ENCODE measurements at regions not wholly inside any gene's neighbourhood (a gene's known extent, or its start where the extent isn't known, plus 50 kb on each side); places are given as distances from the start of the nearest gene placed in this dataset.

- Mint-ChIP-seq H3K4me3 (ENCODE audit: low read depth) (no peak overlapping the region), H3K4me1 (ENCODE audit: low read depth) (peaks cover 3% of the 10 kb centered on the region), H3K9me3 (ENCODE audit: low read depth) (no peaks in the 10 kb centered on the region), H3K27ac (no peak overlapping the region), H3K27me3 (peaks cover 7% of the 10 kb centered on the region), H3K36me3 (ENCODE audit: insufficient read depth) (no peaks in the 10 kb centered on the region)
- DNase-seq (ENCODE audit: low spot score, unreplicated experiment), result no peak
- TF ChIP-seq, protein P1, sequence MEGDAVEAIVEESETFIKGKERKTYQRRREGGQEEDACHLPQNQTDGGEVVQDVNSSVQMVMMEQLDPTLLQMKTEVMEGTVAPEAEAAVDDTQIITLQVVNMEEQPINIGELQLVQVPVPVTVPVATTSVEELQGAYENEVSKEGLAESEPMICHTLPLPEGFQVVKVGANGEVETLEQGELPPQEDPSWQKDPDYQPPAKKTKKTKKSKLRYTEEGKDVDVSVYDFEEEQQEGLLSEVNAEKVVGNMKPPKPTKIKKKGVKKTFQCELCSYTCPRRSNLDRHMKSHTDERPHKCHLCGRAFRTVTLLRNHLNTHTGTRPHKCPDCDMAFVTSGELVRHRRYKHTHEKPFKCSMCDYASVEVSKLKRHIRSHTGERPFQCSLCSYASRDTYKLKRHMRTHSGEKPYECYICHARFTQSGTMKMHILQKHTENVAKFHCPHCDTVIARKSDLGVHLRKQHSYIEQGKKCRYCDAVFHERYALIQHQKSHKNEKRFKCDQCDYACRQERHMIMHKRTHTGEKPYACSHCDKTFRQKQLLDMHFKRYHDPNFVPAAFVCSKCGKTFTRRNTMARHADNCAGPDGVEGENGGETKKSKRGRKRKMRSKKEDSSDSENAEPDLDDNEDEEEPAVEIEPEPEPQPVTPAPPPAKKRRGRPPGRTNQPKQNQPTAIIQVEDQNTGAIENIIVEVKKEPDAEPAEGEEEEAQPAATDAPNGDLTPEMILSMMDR (IDR thresholded peaks at IDR 0.05; ENCODE audit: unreplicated experiment), result no peak
Measured at GRCh38 chr5:167554564-167555290, 736.7 kb upstream of the WWC1 start.

- Mint-ChIP-seq H3K9me3 (ENCODE audit: low read depth) (no peaks in the 10 kb centered on the region), H3K27me3 (peaks cover 6% of the 10 kb centered on the region), H3K36me3 (ENCODE audit: insufficient read depth) (no peaks in the 10 kb centered on the region), H3K27ac (no peak overlapping the region), H3K4me1 (ENCODE audit: low read depth) (peaks cover 3% of the 10 kb centered on the region), H3K4me3 (ENCODE audit: low read depth) (no peak overlapping the region)
- no peak for DNase-seq (ENCODE audit: low spot score, unreplicated experiment)
- TF ChIP-seq, protein P1 (IDR thresholded peaks at IDR 0.05; ENCODE audit: unreplicated experiment), result no peak
Measured at GRCh38 chr5:167555565-167556166, 735.8 kb upstream of the WWC1 start.

DNA sequence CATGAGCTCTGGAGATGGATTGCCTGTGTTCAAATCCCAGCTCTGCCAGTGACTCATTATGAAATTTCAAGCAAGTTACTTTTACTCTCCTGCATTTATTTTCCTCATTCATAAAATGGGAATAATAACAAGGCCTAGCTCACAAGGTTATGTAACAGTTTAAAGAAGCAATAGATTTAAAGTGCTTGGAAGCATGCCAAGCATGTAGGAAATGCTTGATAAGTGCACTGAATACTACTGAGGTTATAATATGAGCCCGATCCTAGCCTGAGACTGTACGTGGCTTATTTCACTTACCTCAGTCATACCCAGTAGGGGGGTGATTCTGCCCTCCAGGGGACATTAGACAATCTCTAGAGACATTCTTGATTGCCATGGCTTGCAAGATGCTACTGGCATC lies 734.1 kb upstream of the WWC1 start:
- no peak overlapping the region for H3K27ac Mint-ChIP-seq
- H3K4me1 Mint-ChIP-seq (ENCODE audit: low read depth), result no peaks in the 10 kb centered on the region
- peaks cover 20% of the 10 kb centered on the region for H3K27me3 Mint-ChIP-seq
- DNase-seq (ENCODE audit: low spot score, unreplicated experiment), result no peak
- H3K4me3 Mint-ChIP-seq (ENCODE audit: low read depth), result no peak overlapping the region
- no peaks in the 10 kb centered on the region for H3K9me3 Mint-ChIP-seq (ENCODE audit: low read depth)
- TF ChIP-seq, protein P1 (IDR thresholded peaks at IDR 0.05; ENCODE audit: unreplicated experiment), result no peak
- no peaks in the 10 kb centered on the region for H3K36me3 Mint-ChIP-seq (ENCODE audit: insufficient read depth)

DNA sequence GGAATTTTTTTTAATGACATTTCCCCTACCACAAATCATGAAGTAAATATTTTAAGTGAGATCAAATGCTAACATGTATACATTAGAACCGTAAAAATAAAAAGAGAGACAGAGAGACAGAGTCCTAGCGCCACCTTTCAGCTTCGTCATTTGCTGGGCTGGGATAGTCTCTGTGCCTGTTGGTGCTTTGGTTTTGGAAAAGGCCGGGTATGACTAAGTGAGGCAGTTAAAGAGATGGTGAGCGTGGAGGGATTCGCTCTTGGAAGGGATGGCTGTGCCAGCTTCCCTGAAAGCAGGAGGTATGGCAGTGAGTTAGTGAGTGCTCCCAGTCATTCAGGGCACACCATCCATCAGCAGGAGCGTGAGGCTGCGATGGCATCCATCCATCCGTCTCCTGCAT lies 729.6 kb upstream of the WWC1 start:
- no peaks in the 10 kb centered on the region for H3K9me3 Mint-ChIP-seq (ENCODE audit: low read depth)
- H3K27me3 Mint-ChIP-seq, result peaks cover 27% of the 10 kb centered on the region
- DNase-seq (ENCODE audit: low spot score, unreplicated experiment), result no peak
- H3K4me3 Mint-ChIP-seq (ENCODE audit: low read depth), result no peak overlapping the region
- no peak overlapping the region for H3K27ac Mint-ChIP-seq
- no peaks in the 10 kb centered on the region for H3K4me1 Mint-ChIP-seq (ENCODE audit: low read depth)
- TF ChIP-seq, protein P1 (IDR thresholded peaks at IDR 0.05; ENCODE audit: unreplicated experiment), result no peak
- H3K36me3 Mint-ChIP-seq (ENCODE audit: insufficient read depth), result no peaks in the 10 kb centered on the region

- Mint-ChIP-seq H3K36me3 (ENCODE audit: insufficient read depth) (no peaks in the 10 kb centered on the region), H3K9me3 (ENCODE audit: low read depth) (no peaks in the 10 kb centered on the region), H3K27ac (no peak overlapping the region), H3K4me3 (ENCODE audit: low read depth) (no peak overlapping the region), H3K4me1 (ENCODE audit: low read depth) (no peaks in the 10 kb centered on the region), H3K27me3 (peaks cover 24% of the 10 kb centered on the region)
- TF ChIP-seq, protein P1 (IDR thresholded peaks at IDR 0.05; ENCODE audit: unreplicated experiment), result no peak
- DNase-seq (ENCODE audit: low spot score, unreplicated experiment), result no peak
Measured at GRCh38 chr5:167564275-167564674, 727.2 kb upstream of the WWC1 start.
